Activated naive CD8-positive, alpha-beta T cell treated with anti-CD3 and anti-CD28 coated beads, Interleukin-2, amount 50 U/mL, for 24 hours (primary cell): ENCODE measurements at regions not wholly inside any gene's neighbourhood (a gene's known extent, or its start where the extent isn't known, plus 50 kb on each side); places are given as distances from the start of the nearest gene placed in this dataset.
"Not testable (repeated sequence)": the region's sequence is repeated elsewhere in the genome, so short reads cannot be mapped to it uniquely, and the experiment has no call there.

Experiments used
- ATAC-seq: fragments of 150-1000 bp; cut with Tn5 transposase; one replicate; pipeline ENCODE4 v1.10.0; 2021
- DNase-seq: peaks from one replicate; pipeline ENCODE4 v3.0.0; 2021
- H3K27ac Mint-ChIP-seq: one replicate; pipeline ENCODE4 v1.8.0; 2021; ENCODE audit warnings: mild to moderate bottlenecking, mixed read lengths
- H3K27me3 Mint-ChIP-seq: one replicate; pipeline ENCODE4 v1.8.0; 2021; ENCODE audit warnings: mixed read lengths
- H3K36me3 Mint-ChIP-seq: one replicate; pipeline ENCODE4 v1.8.0; 2021; ENCODE audit warnings: low read depth, mixed read lengths
- H3K4me1 Mint-ChIP-seq: one replicate; pipeline ENCODE4 v1.8.0; 2021; ENCODE audit warnings: mixed read lengths
- H3K4me3 Mint-ChIP-seq: one replicate; pipeline ENCODE4 v1.8.0; 2021; ENCODE audit warnings: mild to moderate bottlenecking, moderate library complexity, mixed read lengths
- H3K9me3 Mint-ChIP-seq: one replicate; pipeline ENCODE4 v1.8.0; 2021; ENCODE audit warnings: mixed read lengths

- Mint-ChIP-seq H3K27ac (no peak overlapping the region), H3K9me3 (peaks cover 7% of the 10 kb centered on the region), H3K36me3 (no peaks in the 10 kb centered on the region), H3K27me3 (no peaks in the 10 kb centered on the region), H3K4me3 (no peak overlapping the region), H3K4me1 (no peaks in the 10 kb centered on the region)
- DNase-seq, result no peak
- no peak for ATAC-seq
Measured at GRCh38 chr4:28233724-28234123, 1373.1 kb downstream of the STIM2 start.

DNA sequence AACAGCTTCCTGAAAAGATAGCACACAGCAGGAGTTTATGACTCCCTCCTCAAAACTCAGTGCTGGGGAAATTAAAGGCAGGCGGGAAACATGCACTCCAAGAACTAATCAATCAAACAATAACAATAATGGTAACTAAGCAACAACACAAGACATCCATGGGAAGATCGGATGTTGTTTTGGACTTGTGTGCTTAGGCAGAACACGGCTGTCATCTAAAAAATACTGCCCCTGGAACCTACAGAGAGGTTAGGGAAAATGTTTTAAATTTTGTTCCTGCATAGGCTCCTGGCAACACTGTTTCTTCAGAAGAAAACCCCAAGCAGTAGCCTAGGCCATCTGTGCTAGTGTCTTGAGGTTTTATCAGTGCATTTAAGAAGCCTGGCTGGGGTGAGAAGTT, 1378.2 kb downstream of the STIM2 start:
- H3K27ac Mint-ChIP-seq, result no peak overlapping the region
- H3K4me1 Mint-ChIP-seq, result no peaks in the 10 kb centered on the region
- no peaks in the 10 kb centered on the region for H3K36me3 Mint-ChIP-seq
- H3K9me3 Mint-ChIP-seq, result no peaks in the 10 kb centered on the region
- H3K27me3 Mint-ChIP-seq, result no peaks in the 10 kb centered on the region
- DNase-seq, result no peak
- ATAC-seq, result no peak
- H3K4me3 Mint-ChIP-seq, result no peak overlapping the region

- ATAC-seq, result no peak
- Mint-ChIP-seq H3K9me3 (no peaks in the 10 kb centered on the region), H3K27ac (no peak overlapping the region), H3K36me3 (no peaks in the 10 kb centered on the region), H3K4me1 (no peaks in the 10 kb centered on the region), H3K27me3 (no peaks in the 10 kb centered on the region), H3K4me3 (no peak overlapping the region)
- DNase-seq, result no peak
Measured at GRCh38 chr4:28241021-28241420, 1380.4 kb downstream of the STIM2 start.

DNA sequence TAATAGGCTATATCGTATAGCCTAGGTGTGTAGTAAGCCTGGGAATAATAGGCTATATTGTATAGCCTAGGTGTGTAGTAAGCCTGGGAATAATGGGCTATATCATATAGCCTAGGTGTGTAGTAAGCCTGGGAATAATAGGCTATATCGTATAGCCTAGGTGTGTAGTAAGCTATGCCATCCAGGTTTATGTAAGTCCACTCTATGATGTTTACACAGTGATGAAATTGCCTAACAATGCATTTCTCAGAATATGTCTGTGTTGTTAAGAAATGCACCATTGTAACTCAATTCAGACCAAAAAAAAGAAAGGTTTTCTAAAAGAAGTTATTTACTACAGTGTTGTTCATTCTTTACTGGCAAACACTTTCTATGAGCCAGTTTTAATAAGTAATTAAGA, 1387.2 kb downstream of the STIM2 start:
- Mint-ChIP-seq H3K4me1 (no peaks in the 10 kb centered on the region), H3K27me3 (no peaks in the 10 kb centered on the region), H3K4me3 (no peak overlapping the region), H3K9me3 (peaks cover 3% of the 10 kb centered on the region), H3K36me3 (no peaks in the 10 kb centered on the region), H3K27ac (no peak overlapping the region)
- DNase-seq, result no peak
- ATAC-seq, result no peak

- Mint-ChIP-seq H3K9me3 (peaks cover 3% of the 10 kb centered on the region), H3K27ac (no peak overlapping the region), H3K4me1 (no peaks in the 10 kb centered on the region), H3K27me3 (no peaks in the 10 kb centered on the region), H3K4me3 (no peak overlapping the region), H3K36me3 (no peaks in the 10 kb centered on the region)
- ATAC-seq, result no peak
- DNase-seq, result no peak
Measured at GRCh38 chr4:28248269-28248668, 1387.6 kb downstream of the STIM2 start.

DNA sequence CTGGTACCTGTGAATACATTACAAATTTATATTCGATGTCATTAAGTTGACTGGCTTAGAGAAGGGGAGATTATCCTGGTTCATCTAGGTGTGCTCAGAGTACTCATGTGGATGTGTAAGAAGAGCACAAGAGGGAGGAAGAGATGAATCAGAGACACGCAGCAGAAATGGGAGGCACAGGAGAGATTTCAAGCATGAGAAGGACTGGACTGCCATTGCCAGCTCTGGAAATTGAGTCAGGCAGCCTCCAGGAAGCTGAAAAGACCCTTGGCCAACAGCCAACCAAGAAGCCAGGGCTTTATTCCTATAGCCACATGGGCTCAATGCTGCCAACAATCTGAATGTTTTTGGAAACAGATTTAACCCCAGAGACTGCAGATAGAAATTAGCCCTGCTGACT, 1390.0 kb downstream of the STIM2 start:
- peaks cover 8% of the 10 kb centered on the region for H3K9me3 Mint-ChIP-seq

DNA sequence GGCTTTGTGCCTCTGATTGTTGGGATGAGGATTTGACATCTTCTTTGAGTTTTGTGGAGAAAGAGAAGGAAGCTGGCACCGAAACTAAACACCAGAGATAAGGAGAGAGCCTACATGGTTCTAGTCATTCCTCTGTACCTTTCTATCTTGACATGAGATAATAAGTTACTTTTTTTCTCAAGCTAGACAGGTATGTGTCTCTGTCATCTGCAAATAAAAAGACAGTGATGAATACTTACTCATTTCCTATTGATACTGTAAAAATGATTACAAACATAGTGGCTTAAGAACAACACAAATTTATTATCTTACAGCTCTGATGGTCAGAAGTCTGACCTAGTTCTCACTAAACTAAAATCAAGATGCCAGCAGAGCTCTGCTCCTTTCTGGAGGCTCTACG, 1391.2 kb downstream of the STIM2 start:
- Mint-ChIP-seq H3K4me1 (no peaks in the 10 kb centered on the region), H3K36me3 (no peaks in the 10 kb centered on the region), H3K27me3 (no peaks in the 10 kb centered on the region), H3K9me3 (peaks cover 16% of the 10 kb centered on the region), H3K4me3 (no peak overlapping the region), H3K27ac (no peak overlapping the region)
- no peak for DNase-seq
- ATAC-seq, result no peak

More for the DNA sequence above, 1390.0 kb downstream of the STIM2 start:
- no peak overlapping the region for H3K4me3 Mint-ChIP-seq
- ATAC-seq (no peak), DNase-seq (no peak)
- no peak overlapping the region for H3K27ac Mint-ChIP-seq
- H3K36me3 Mint-ChIP-seq, result no peaks in the 10 kb centered on the region
- H3K4me1 Mint-ChIP-seq, result no peaks in the 10 kb centered on the region
- H3K27me3 Mint-ChIP-seq, result no peaks in the 10 kb centered on the region

- Mint-ChIP-seq H3K9me3 (peaks cover 16% of the 10 kb centered on the region), H3K27ac (no peak overlapping the region), H3K4me3 (no peak overlapping the region), H3K27me3 (no peaks in the 10 kb centered on the region), H3K36me3 (no peaks in the 10 kb centered on the region), H3K4me1 (no peaks in the 10 kb centered on the region)
- DNase-seq (no peak), ATAC-seq (no peak)
Measured at GRCh38 chr4:28254003-28254402, 1393.4 kb downstream of the STIM2 start.

GRCh38 chr4:28256295-28256694, 1395.7 kb downstream of the STIM2 start:
- H3K36me3 Mint-ChIP-seq, result no peaks in the 10 kb centered on the region
- H3K4me1 Mint-ChIP-seq, result no peaks in the 10 kb centered on the region
- no peak overlapping the region for H3K27ac Mint-ChIP-seq
- ATAC-seq (no peak), DNase-seq (no peak)
- no peak overlapping the region for H3K4me3 Mint-ChIP-seq
- H3K27me3 Mint-ChIP-seq, result no peaks in the 10 kb centered on the region
- peaks cover 16% of the 10 kb centered on the region for H3K9me3 Mint-ChIP-seq

GRCh38 chr4:28259951-28260350, 1399.3 kb downstream of the STIM2 start:
- no peaks in the 10 kb centered on the region for H3K4me1 Mint-ChIP-seq
- H3K36me3 Mint-ChIP-seq, result no peaks in the 10 kb centered on the region
- ATAC-seq, result no peak
- DNase-seq, result no peak
- H3K27me3 Mint-ChIP-seq, result no peaks in the 10 kb centered on the region
- H3K9me3 Mint-ChIP-seq, result peaks cover 19% of the 10 kb centered on the region
- no peak overlapping the region for H3K4me3 Mint-ChIP-seq
- H3K27ac Mint-ChIP-seq, result no peak overlapping the region

- Mint-ChIP-seq H3K9me3 (peaks cover 7% of the 10 kb centered on the region), H3K27me3 (no peaks in the 10 kb centered on the region), H3K27ac (no peak overlapping the region), H3K4me1 (no peaks in the 10 kb centered on the region), H3K36me3 (no peaks in the 10 kb centered on the region), H3K4me3 (no peak overlapping the region)
- DNase-seq, result no peak
- no peak for ATAC-seq
Measured at GRCh38 chr4:28267166-28267565, 1406.5 kb downstream of the STIM2 start.

DNA sequence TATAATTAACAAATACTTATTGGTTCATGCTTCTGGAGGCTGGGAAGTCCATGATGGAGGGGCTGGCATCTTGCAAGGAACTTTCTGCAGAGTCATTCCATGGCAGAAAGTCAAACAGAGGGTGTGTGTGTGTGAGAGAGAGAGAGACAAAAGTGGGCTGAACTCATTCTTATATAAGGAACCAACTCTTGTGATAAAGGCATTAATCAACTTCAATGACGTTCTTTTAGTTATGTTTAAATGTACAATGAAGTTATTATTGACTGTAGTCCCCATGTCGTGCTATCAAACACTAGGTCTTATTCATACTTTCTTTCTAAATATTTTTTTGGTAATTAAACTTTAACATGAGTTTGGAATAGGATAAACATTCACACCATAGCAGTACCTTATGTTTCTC, 1408.8 kb downstream of the STIM2 start:
- ATAC-seq (no peak), DNase-seq (no peak)
- no peak overlapping the region for H3K27ac Mint-ChIP-seq
- no peaks in the 10 kb centered on the region for H3K9me3 Mint-ChIP-seq
- no peaks in the 10 kb centered on the region for H3K27me3 Mint-ChIP-seq
- H3K4me1 Mint-ChIP-seq, result no peaks in the 10 kb centered on the region
- no peaks in the 10 kb centered on the region for H3K36me3 Mint-ChIP-seq
- no peak overlapping the region for H3K4me3 Mint-ChIP-seq

- ATAC-seq, result no peak
- Mint-ChIP-seq H3K9me3 (peaks cover 3% of the 10 kb centered on the region), H3K27me3 (no peaks in the 10 kb centered on the region), H3K36me3 (no peaks in the 10 kb centered on the region), H3K27ac (no peak overlapping the region), H3K4me3 (no peak overlapping the region), H3K4me1 (no peaks in the 10 kb centered on the region)
- no peak for DNase-seq
Measured at GRCh38 chr4:28277931-28278330, 1417.3 kb downstream of the STIM2 start.

DNA sequence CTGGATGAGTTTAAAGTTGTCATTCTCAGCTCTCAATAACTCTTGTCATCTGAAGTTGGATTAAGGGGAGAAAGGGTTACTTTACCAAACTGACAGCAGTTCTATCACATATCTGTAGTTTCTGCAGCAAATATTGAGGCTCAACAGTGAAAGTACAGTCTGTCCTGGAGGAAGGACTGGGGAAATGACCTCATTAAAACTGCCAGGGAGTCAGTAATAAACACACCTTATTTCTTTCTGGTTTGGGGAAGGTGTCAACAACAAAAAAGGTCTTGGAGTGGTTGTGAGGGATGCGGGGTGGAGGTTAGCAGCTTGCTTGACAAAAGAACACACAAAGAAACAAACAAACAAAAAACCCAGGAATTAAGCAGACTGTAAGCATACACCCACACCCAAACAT, 1418.0 kb downstream of the STIM2 start:
- H3K4me3 Mint-ChIP-seq, result no peak overlapping the region
- no peaks in the 10 kb centered on the region for H3K27me3 Mint-ChIP-seq
- H3K4me1 Mint-ChIP-seq, result no peaks in the 10 kb centered on the region
- no peak overlapping the region for H3K27ac Mint-ChIP-seq
- ATAC-seq, result no peak
- H3K36me3 Mint-ChIP-seq, result no peaks in the 10 kb centered on the region
- no peak for DNase-seq
- H3K9me3 Mint-ChIP-seq, result peaks cover 3% of the 10 kb centered on the region

GRCh38 chr4:28279249-28279648, 1418.6 kb downstream of the STIM2 start:
- H3K4me3 Mint-ChIP-seq, result no peak overlapping the region
- ATAC-seq (no peak), DNase-seq (no peak)
- no peaks in the 10 kb centered on the region for H3K27me3 Mint-ChIP-seq
- no peaks in the 10 kb centered on the region for H3K36me3 Mint-ChIP-seq
- H3K9me3 Mint-ChIP-seq, result peaks cover 3% of the 10 kb centered on the region
- H3K27ac Mint-ChIP-seq, result no peak overlapping the region
- no peaks in the 10 kb centered on the region for H3K4me1 Mint-ChIP-seq

DNA sequence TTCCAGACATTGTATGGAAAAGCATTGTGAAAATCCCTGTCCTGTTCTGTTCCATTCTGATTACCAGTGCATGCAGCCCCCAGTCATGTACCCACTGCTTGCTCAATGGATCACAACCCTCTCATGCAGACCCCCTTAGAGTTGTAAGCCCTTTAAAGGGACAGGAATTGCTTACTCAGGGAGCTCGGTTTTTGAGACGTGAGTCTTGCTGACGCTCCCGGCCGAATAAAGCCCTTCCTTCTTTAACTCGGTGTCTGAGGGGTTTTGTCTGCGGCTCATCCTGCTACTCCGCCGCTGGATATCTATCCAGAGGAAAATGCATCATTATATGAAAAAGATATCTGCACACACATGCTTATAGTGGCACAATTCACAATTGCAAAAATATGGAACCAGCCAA, 1425.6 kb downstream of the STIM2 start:
- H3K9me3 Mint-ChIP-seq, result peaks cover 21% of the 10 kb centered on the region
- not testable (repeated sequence) for H3K27ac Mint-ChIP-seq, DNase-seq, H3K4me1 Mint-ChIP-seq, H3K4me3 Mint-ChIP-seq, ATAC-seq, H3K27me3 Mint-ChIP-seq, H3K36me3 Mint-ChIP-seq
